ENCODE measurements at regions not wholly inside any gene's neighbourhood (a gene's known extent, or its start where the extent isn't known, plus 50 kb on each side); places are given as distances from the start of the nearest gene placed in this dataset.

DNA sequence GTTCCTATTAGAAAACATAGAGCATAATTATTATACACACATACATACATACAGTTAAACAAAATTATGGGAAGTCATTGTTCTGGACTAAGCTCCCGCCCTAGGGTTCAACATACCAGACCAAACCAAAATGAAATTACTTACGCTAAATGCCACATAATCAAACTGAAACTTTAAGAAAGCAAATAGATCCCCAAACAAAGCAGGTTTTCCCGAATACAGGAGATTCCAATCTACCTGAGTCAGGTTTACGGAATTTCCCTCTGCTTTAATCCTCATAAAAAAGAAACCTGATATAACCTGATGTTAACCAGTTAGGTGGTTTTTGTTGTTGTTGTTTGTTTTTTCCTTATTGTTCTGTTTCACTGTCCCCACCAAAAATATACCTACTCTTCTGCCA, 1886.9 kb downstream of the NCAM2 start:
- TF ChIP-seq, protein P1, sequence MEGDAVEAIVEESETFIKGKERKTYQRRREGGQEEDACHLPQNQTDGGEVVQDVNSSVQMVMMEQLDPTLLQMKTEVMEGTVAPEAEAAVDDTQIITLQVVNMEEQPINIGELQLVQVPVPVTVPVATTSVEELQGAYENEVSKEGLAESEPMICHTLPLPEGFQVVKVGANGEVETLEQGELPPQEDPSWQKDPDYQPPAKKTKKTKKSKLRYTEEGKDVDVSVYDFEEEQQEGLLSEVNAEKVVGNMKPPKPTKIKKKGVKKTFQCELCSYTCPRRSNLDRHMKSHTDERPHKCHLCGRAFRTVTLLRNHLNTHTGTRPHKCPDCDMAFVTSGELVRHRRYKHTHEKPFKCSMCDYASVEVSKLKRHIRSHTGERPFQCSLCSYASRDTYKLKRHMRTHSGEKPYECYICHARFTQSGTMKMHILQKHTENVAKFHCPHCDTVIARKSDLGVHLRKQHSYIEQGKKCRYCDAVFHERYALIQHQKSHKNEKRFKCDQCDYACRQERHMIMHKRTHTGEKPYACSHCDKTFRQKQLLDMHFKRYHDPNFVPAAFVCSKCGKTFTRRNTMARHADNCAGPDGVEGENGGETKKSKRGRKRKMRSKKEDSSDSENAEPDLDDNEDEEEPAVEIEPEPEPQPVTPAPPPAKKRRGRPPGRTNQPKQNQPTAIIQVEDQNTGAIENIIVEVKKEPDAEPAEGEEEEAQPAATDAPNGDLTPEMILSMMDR (IDR thresholded peaks at IDR 0.05), result no peak
- intact Hi-C loops (cut with DNase I; ENCODE audit: low total_unique reads), result no loop called here
- no peak for DNase-seq

GRCh38 chr21:22885614-22886013, 1887.4 kb downstream of the NCAM2 start:
- TF ChIP-seq, protein P1 (IDR thresholded peaks at IDR 0.05), result no peak
- no peak for DNase-seq
- Histone ChIP-seq H3K36me3 (no peaks in the 10 kb centered on the region), H3K4me3 (no peak overlapping the region), H3K27me3 (no peaks in the 10 kb centered on the region), H3K4me1 (no peaks in the 10 kb centered on the region), H3K27ac (no peak overlapping the region), H3K9me3 (no peaks in the 10 kb centered on the region)
- intact Hi-C loops (cut with DNase I; ENCODE audit: low total_unique reads), result no loop called here

More for the DNA sequence above, 1886.9 kb downstream of the NCAM2 start:
- no peaks in the 10 kb centered on the region for H3K4me1 ChIP-seq
- no peak overlapping the region for H3K27ac ChIP-seq
- no peaks in the 10 kb centered on the region for H3K9me3 ChIP-seq
- no peaks in the 10 kb centered on the region for H3K36me3 ChIP-seq
- no peak overlapping the region for H3K4me3 ChIP-seq
- H3K27me3 ChIP-seq, result no peaks in the 10 kb centered on the region

DNA sequence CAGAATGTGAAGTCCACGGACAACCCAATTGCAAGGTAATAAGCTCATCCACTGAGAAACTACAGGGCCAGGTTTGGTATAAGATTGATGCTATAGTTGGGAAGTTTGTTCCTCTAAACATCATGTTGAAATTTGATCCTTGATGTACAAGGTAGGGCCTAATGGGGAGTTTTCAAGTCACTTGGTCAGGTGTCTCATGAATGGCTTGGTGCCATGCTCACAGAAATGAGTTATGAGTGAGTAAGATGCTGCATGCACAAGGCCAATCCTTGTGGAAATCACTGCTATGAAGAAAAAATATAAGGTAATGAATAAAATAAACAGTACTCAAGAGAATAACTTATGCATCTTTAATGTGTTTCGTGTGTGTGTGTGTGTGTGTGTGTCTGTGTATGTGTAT, 1891.2 kb downstream of the NCAM2 start:
- intact Hi-C loops (cut with DNase I; ENCODE audit: low total_unique reads), result no loop called here
- Histone ChIP-seq H3K27ac (no peak overlapping the region), H3K27me3 (no peaks in the 10 kb centered on the region), H3K4me1 (no peaks in the 10 kb centered on the region), H3K9me3 (no peaks in the 10 kb centered on the region), H3K4me3 (no peak overlapping the region), H3K36me3 (no peaks in the 10 kb centered on the region)
- DNase-seq, result no peak
- TF ChIP-seq, protein P1 (IDR thresholded peaks at IDR 0.05), result no peak

DNA sequence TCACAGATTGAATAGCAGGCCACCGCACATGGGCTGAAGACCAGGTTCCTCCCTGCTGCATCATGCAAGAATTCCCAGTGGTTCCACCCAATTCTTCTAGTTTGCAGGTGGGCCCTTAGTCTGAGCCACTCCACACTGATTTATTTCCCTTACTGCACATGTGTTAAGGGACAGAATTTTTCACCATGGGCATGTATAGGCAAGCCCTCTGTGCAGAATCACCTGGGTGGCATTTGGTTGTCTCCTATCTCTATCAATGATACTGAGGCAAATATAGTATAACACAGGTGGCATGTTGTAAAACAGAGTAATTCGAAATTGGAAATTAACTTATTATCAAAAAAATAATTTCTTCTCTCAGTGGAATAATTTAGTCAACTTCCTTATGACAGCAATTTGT, 1892.4 kb downstream of the NCAM2 start:
- DNase-seq, result no peak
- no peak overlapping the region for H3K27ac ChIP-seq
- intact Hi-C loops (cut with DNase I; ENCODE audit: low total_unique reads), result no loop called here
- no peaks in the 10 kb centered on the region for H3K36me3 ChIP-seq
- no peaks in the 10 kb centered on the region for H3K27me3 ChIP-seq
- H3K4me3 ChIP-seq, result no peak overlapping the region
- TF ChIP-seq, protein P1 (IDR thresholded peaks at IDR 0.05), result no peak
- H3K9me3 ChIP-seq, result no peaks in the 10 kb centered on the region
- no peaks in the 10 kb centered on the region for H3K4me1 ChIP-seq

- Histone ChIP-seq H3K36me3 (no peaks in the 10 kb centered on the region), H3K4me1 (no peaks in the 10 kb centered on the region), H3K27ac (no peak overlapping the region), H3K9me3 (no peaks in the 10 kb centered on the region), H3K4me3 (no peak overlapping the region), H3K27me3 (no peaks in the 10 kb centered on the region)
- intact Hi-C loops (cut with DNase I; ENCODE audit: low total_unique reads), result no loop called here
- no peak for DNase-seq
- TF ChIP-seq, protein P1 (IDR thresholded peaks at IDR 0.05), result no peak
Observed at GRCh38 chr21:22892028-22892427, 1893.8 kb downstream of the NCAM2 start.

DNA sequence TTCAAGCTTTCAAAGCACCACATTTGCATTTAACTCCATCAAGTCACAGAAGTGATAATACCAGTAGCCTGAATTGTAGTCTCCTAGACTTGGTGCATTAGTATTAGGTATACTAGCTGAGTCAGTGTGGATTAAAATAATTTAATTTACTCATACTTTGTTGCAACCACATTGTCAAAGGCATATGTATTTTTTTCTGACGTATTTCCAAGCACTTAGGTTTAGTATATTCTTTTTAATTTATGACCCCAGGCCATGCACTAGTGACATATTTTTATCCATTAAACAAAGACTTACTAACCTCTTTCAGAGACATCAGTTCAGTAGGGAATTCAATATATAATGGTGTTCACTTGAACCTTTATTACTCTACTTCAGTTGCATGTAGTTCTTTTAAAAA, 1894.5 kb downstream of the NCAM2 start:
- TF ChIP-seq, protein P1 (IDR thresholded peaks at IDR 0.05), result no peak
- Histone ChIP-seq H3K4me1 (no peaks in the 10 kb centered on the region), H3K36me3 (no peaks in the 10 kb centered on the region), H3K27ac (no peak overlapping the region), H3K27me3 (no peaks in the 10 kb centered on the region), H3K9me3 (no peaks in the 10 kb centered on the region), H3K4me3 (no peak overlapping the region)
- intact Hi-C loops (cut with DNase I; ENCODE audit: low total_unique reads), result no loop called here
- DNase-seq, result no peak

All from tibial artery (tissue), 4 donors.